ENCODE measurements at regions not wholly inside any gene's neighbourhood (a gene's known extent, or its start where the extent isn't known, plus 50 kb on each side); places are given as distances from the start of the nearest gene placed in this dataset.

DNA sequence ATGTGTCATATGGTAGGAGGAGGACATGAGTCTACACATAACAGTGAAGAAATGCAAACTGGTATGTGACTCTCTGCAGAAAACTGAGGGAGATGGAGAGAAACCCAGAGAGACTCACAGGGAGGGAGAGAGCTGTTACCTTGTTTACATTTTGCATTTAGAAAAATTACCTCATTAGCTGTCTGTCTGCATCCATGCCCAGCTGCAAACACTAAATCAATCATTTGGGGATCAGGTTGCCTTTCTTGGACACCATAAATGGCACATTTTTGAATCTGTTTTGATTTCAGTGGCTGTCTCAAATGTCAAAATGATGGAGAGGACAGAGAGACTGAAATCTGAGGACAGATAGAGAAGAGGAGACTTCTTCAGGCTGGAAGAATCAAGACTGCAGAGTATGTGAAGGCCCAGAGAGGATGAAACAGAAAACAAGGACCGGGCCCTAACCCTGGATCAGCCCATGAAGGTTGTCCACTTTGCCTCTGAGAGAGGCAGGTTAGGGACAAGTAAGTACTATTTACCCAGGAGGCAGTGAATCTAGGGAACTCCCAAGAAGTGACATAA lies 92.2 kb downstream of the UNC5CL start:
- no peak for DNase-seq (ENCODE audit: low read depth in 2 of 2)

DNA sequence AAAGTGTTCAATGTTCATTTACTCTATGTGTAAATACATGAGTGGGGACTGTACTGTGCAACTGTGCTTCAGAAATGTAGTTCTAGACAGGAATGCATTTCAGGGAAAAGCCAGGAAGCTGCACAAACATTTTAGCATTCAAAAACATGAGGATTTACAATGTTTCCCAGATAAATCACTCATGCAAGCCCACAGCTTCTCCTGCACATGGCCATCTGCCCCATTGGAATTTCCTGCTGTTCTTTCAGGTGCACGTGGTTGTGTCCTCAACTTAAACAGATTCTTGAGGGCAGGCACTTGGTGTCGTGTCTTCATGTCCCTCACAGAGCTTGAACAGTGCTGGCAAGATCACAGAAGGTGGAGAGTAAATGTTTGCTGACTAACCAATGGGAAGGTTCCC lies 101.5 kb downstream of the UNC5CL start:
- no peak for DNase-seq (ENCODE audit: low read depth in 2 of 2)

DNA sequence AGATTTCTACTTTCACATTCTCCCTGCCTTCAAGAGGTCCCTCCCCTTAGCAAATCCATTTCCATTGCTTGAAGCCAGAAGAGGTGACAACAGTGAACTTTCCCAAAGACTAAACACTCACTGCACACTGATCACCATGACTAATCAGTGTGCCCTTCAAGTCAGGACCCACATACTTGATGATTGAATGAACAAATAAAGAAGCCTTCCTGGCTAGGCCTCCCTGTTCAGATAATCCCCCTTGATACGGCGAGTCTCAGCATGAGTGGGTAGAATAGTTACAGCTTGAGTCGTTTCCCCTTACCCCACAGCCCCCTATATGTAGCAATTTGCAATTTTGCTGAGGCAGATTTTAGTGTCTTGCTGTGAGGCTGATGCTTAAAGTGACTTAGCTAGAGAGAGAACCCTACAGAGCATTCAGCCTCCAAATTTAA lies 102.2 kb downstream of the UNC5CL start:
- DNase-seq (ENCODE audit: low read depth in 2 of 2): no peak

DNA sequence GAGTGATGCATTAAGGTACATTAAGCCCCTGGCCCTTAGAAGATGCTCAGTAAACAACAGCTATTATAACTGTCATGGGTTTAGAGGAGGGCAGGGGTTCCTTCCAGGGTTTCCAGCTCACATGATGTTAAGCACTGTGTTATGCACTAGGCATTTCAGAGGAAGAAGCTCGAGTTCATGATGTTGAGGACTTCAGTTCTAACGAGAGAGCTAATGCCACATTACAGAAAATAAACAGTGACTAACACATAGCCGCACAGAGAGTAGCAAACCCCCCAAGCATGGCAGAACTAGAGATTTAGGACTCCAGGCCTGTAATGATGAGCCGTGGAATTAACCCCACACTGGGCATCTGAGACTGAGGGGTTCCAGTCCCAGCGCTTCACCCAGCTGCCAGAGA lies 105.2 kb downstream of the UNC5CL start:
- DNase-seq (ENCODE audit: low read depth in 2 of 2): no peak

DNA sequence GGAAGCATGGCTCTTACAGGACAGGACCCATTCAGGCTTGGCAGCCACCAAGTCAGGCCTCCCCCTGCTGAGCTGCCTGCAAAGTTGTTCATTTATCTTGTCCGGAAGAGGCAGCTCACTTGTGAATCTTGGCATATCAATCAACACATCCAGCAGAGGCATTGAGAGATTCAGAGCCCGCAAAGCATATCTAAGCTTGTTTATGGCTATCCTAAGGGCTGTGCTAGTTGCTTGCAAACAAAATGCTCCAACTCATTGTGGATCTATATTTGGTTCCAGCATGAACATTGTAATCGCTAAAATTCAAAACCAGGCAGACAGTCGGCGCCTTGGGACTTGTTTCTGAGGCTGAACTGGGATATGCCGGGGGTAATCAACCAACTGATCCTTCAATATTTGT lies 106.1 kb downstream of the UNC5CL start:
- DNase-seq (ENCODE audit: low read depth in 2 of 2): no peak

DNA sequence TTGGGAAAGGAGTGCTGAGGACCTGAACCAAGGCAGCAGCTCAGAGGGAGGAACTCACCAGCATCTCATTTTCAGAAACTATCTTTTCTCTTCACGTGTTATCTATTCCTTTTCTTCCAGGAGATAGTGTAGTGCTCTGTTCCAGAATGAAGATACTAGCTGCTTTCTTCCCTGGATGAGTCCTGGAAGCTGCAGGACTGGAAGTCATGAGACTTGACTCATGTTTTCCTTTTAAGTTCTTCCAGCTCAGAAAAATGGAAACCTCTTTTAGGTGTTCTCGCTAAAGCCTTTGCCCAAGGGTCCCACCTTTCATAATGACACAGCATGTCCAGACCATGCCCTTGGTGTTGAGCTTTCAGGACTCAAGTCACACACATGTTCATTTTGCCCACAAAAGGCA lies 106.7 kb downstream of the UNC5CL start:
- no peak for DNase-seq (ENCODE audit: low read depth in 2 of 2)

DNA sequence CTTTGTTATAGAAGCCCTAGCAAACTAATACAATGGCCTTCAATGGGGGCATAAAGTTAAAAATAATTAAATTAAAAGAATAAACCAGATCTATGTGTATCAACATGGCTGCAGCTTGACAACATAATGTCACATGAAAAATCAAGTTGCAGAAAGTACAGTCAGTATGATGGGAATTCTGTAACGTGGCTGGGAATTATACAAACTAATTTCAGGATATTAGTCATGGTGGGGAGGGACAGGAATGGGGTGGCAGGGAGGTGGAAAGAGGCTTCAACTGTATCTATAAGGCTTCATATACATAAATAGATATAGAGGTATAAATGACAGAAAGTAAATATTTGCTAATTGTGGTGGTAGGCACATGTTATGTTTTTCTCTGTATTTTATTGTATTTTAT lies 107.1 kb downstream of the UNC5CL start:
- no peak for DNase-seq (ENCODE audit: low read depth in 2 of 2)

DNA sequence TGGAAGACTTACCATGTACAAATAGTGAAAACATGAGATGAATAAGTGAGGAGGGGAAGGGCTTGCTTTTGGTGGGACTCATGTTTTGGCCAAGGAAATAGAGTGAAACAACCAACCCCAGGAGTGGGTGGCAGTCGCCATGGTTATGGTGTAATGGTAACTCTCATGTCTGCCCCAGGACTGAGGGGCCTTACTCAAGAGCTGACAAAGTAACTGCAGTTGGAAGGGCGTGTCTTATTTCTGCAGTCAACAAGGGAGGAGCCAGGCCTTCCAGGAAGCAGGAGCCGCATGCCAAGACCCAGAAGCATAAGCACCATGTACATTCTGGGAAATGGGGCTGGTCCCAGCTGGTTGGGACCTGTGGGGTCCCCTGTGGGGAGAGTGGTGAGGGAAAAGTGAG lies 108.5 kb downstream of the UNC5CL start:
- DNase-seq (ENCODE audit: low read depth in 2 of 2): no peak

DNA sequence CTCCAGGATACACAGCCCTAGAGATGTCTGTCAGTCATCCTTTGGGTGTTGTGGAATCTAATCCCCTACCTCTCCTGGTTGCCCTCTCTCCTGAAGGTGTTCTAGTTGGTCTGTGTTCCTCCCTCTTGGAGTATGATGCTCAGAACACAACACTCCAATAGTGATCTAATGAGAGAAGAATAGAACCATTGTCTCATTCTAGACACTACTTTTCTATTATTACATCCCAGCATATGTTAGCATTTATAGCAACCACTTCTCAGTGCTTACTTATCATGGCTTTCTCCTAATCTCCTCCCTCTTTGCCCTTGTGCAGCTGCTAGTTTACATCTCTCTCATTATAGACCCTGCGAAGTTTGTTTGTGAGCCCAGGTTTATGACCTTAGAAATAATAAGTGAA lies 109.0 kb downstream of the UNC5CL start:
- no peak for DNase-seq (ENCODE audit: low read depth in 2 of 2)

DNA sequence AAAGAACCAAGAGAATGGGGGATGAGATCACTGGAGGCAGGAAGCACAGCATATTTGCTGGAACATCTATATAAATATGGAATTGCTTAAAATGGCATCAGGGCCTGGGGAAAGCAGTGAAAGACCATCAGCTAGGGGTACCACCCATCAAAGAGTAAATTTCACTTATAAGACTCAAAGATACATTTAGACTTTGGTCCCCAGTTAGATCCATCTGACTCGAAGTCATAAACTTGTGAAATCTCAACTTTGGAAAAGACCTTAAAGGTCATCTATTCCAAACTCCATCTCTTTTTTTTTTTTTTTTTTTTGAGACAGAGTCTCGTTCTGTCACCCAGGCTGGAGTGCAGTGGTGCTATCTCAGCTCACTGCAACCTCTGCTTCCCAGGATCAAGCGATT lies 109.8 kb downstream of the UNC5CL start:
- DNase-seq (ENCODE audit: low read depth in 2 of 2): no peak

DNA sequence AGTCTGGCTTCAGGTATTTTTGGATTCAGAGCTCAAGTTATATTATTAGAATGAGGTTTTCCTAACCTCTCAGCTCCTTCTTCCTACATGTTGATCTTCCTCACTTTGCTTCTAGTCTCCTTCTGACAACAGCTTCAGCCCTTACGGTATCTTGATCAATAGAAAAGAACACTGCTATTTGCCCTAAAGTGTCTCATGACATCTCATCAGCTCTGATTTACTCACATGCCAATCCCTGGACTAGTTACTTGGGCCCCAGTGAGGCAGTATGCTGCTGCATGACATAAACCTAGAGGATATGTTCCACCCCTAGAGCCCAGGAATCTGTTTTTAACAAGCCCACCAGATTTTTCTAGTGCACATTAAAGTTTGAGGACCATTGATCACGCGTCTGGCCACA lies 110.3 kb downstream of the UNC5CL start:
- no peak for DNase-seq (ENCODE audit: low read depth in 2 of 2)

DNA sequence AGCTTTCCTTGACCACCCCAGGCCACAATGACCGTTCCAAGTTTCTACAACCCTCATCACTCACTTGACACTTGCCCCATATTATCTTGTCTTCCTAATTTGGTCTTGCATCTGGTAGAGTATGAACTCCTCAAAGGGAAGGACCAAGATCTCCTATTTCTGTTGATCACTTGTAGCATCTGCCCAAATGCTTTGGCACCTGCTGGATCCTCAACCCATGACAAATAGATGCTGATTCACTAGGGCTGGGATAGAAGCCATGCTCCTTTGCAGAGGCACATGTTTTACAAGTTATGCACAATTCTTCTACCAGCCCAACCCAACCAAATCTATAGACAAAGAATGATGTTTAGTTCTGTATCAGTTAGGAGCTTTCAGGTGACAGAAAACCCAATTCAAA lies 110.7 kb downstream of the UNC5CL start:
- DNase-seq (ENCODE audit: low read depth in 2 of 2): no peak

DNA sequence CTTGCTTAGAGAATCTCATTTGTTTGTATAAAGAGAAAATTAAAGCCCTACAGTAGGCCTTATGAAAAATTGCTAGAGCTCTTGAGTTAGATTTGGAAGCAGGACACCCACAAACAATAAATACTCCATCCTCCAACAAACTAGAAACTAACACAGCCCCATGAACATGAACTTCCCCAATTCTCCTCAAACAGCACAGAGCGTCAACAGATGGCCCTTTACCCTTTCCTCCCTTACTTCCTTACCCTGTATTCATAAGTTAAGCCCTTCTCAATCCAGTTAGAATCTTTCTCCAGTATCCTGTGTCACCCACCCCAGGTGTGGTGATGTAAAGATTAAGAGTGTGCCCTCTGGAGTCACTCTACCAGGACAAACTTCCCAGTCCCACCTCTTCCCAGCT lies 113.7 kb downstream of the UNC5CL start:
- no peak for DNase-seq (ENCODE audit: low read depth in 2 of 2)

DNA sequence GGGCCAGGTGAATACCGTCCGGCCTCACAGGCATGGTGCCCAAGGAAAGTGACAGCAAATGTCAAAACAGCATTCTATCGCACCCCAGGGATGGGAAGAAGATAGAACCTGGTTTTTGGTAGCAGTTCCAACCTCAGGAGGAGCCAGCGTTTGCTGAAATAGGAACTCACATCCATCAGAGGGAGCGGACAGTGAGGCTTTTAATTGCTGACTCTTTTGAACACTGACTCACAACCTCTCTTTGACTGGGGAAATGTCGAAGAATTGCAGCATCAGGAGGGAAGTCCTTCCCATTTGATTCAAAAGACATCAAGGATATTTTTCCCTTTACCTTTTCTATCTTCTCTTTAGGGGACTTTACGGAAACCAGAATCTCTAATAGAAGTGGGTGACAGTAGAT lies 114.2 kb downstream of the UNC5CL start:
- no peak for DNase-seq (ENCODE audit: low read depth in 2 of 2)

DNA sequence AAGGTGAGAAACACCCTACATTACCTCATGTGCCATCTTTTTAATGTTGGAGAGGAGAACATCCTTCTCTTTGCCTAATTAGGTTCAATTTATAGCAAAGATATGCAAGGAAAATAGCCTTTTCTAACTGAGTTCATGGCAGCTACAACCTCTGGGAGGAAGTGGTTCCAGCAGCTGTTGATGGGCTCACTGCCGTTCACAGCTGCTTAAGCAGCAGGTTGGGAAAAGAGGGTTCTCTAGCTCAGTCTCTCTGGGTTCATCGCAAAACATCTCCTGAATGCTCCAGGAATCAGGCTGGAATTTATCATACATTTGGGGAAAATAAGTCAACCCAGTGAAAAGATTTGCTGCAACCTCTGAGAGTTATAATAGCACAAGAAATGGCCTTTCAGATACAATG lies 115.1 kb downstream of the UNC5CL start:
- DNase-seq (ENCODE audit: low read depth in 2 of 2): no peak

DNA sequence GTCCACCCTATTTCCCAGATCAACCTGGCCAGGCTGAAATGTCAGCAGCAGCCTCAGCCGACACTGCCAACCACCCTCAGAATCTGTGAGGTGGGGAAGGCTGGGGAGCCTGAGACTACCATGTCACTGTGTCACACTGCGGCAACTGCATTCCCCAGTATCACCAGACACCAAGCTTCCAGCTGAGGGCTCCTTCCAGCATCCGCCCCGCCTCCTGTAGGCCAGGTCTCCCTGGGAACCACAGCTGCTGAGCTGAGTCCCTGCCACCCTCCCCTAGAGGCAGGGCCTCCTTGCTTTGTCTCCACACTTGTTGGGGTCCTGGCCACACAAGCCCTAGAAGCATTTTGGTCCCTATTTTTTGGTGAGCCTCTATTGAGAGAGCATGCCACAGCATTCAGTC lies 115.7 kb downstream of the UNC5CL start:
- no peak for DNase-seq (ENCODE audit: low read depth in 2 of 2)

DNA sequence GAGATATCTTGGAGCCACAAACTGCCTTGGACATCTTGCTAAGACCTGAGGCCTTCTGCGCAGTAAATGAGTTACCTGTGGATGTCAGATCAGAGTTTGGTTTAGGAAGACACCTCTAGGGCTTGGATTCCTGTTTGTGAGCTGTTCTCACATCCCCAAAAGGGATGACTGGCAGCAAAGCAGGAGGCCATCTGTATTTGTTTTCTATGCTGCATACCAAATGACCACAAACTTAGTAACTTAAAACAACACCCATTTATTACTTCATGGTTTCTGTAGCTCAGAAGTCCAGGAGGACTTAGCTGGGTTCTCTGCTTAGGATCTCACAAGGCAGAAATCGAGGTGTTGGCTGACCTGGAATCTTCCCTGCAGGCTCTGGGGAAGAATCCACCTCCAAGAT lies 116.7 kb downstream of the UNC5CL start:
- no peak for DNase-seq (ENCODE audit: low read depth in 2 of 2)

DNA sequence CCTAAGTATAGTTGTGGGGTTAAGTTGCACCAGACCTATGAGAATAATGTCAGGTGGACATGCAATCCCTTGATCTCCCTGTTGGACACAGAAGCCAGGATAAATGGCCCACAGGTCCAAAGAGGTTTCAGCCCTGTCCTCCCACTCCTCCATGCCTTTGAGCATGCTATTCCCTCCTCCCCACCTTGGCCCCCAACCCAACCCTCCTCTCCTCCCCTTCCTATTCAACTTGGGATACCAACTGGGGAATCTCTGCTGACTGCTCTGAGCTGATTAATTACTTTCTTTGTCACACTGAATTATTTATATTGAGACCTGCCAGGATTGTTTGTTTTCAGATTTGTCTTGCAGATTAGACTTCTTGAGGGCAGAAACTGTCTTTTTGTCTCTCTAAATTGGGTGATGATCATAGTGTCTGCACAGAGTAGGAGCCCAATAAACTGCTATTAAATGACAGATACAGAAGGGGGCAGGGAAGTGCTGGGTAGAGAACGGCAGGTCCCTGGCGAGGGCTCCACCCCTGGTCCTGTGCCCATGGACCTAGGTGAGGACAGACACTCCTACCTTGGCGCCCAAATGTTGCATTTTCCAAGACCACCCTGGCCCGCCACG lies 120.9 kb downstream of the UNC5CL start:
- no peak for DNase-seq (ENCODE audit: low read depth in 2 of 2)

DNA sequence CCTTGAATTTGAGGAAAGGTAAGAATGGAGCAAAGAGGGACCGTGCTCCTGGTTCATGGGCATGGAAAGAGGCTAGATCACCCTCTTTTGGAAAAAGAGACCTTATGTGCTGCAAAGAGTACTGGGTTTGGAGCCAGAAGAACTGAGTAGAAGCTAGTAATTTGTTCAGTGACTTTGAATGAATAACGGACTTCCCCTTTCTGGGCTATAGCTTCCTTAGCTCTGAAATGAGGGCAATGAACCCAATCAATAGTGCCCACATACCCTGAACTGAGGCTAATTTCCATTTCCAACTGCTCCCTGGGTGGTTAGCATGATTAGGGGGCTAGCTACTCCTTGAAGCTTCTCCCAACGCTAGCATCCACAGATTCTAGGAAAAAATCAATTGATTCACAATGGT lies 121.4 kb downstream of the UNC5CL start:
- DNase-seq (ENCODE audit: low read depth in 2 of 2): no peak

DNA sequence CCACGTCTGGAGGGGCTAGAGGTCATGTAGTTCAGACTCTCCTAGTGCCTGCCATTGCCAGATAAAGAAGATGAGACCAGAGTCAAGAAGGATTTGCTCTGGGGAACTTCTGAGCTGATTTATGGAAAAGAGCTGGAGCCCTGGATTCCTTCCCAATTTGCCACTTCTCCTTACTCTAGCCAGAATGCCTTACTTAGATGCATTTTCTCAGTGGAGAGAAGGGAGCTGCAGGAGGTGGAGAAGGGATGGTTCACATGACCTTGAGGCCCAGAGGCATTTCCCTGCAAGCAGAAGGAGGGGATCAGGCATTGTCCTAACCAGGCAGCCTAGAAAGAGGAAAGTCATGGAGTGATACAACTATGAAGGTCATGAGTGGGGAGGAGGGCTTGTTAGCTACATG lies 122.2 kb downstream of the UNC5CL start:
- DNase-seq (ENCODE audit: low read depth in 2 of 2): no peak

DNA sequence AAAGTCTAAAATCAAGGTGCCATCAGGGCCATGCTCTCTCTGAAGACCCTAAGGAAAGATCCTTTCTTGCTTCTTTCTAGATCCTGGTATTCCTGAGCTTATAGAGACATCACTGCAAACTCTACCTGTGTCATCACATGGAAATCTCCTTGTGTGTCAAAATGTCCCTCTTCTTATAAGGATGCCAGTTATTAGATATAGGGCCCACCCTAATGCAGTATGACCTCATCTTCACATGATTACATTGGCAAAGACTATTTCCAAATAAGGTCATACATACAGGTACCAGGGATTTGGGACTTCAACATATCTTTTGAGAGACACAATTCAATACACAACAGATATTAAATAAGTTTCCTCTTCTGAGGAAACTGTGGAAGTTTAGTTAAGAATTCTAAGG lies 123.9 kb downstream of the UNC5CL start:
- no peak for DNase-seq (ENCODE audit: low read depth in 2 of 2)

DNA sequence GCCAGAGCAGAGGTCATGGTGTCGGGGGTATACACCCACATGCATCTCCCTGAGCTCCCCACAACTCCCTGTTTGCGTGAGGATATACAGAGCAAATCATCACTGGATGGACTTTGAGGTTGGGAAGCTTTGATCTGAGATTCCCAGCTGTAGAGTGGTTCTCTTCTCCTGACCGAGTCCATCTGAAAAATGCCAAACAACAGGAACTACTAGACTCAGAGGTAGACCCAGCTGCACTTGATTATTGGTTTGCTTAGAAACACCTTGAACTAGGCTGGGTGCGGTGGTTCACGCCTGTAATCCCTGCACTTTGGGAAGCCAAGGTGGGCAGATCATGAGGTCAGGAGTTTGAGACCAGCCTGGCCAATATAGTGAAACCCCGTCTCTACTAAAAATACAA lies 125.0 kb downstream of the UNC5CL start:
- DNase-seq (ENCODE audit: low read depth in 2 of 2): no peak

DNA sequence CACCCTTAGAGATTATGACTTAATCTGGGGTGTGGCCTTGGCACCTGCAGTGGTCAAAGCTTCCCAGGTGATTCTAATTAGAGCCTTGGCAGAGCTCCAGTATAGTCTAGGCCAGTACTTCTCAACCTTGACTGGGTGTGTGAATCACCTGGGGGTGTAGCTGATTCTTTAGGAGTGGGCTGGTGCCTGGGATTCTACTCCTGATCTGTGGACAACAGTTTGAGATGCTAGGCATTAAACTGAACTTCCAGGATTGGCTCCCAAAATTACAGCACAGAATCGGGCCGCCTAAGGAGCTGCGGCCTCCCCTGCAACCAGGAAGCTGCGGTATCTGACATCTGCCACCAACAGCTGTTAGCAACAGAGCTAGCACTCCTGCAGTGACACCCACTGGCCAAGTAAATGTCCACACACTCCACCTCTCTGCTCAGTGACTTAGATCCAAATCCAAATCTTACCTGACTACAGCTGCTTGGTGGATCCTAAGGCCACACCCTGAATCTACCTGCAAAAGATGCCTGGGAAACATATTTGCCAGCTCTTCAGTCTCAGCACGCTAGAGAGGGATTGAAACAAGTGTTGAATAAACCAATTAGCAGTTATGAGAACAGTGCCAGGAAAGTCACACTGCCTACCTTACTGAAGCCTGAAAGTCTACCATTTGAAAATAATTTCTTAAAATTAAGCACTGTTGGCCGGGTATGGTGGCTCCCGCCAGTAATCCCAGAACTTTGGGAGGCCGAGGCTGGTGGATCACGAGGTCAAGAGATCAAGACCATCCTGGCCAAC lies 126.7 kb downstream of the UNC5CL start:
- DNase-seq (ENCODE audit: low read depth in 2 of 2): no peak

Measured in stimulated activated CD4-positive, alpha-beta T cell treated with anti-CD3 and anti-CD28 coated beads, Interleukin-1b, Interleukin-23, amount 100 ng/mL, for 4 hours (primary cell).